Esophagus muscularis mucosa (tissue), 4 donors: ENCODE measurements at regions not wholly inside any gene's neighbourhood (a gene's known extent, or its start where the extent isn't known, plus 50 kb on each side); places are given as distances from the start of the nearest gene placed in this dataset.

ENCODE experiments used
- DNase-seq: peaks from one replicate; pipeline ENCODE4 v3.0.0-alpha.2; 2017; ENCODE audit errors: extremely low spot score
- H3K27ac ChIP-seq, 4 donors: fragments of 200-600 bp; sonication (generic); replicated peaks in 1 of 4; 1 replicate in 3 of 4; 2 replicates in 1 of 4; pipeline ENCODE4 v1.5.1; 2016 to 2019; ENCODE audit warnings: mild to moderate bottlenecking in 1 of 4
- H3K27me3 ChIP-seq, 4 donors: fragments of 200-600 bp; sonication (generic); one replicate each; pipeline versions ENCODE4 v1.5.1 to v1.6.0; 2016 to 2019
- H3K36me3 ChIP-seq, 4 donors: fragments of 200-600 bp; sonication (generic); one replicate each; pipeline ENCODE4 v1.5.1; 2016 to 2019
- H3K4me1 ChIP-seq, 4 donors: fragments of 200-600 bp; sonication (generic); one replicate each; pipeline ENCODE4 v1.5.1; 2016 to 2019
- H3K4me3 ChIP-seq, 4 donors: fragments of 200-600 bp; sonication (generic); 1 replicate in 2 of 4; 2 replicates in 2 of 4; pipeline ENCODE4 v1.5.1; 2016 to 2019; ENCODE audit warnings: mild to moderate bottlenecking in 4 of 4, moderate library complexity in 1 of 4
- H3K9me3 ChIP-seq, 4 donors: fragments of 200-600 bp; sonication (generic); 1 replicate in 3 of 4; 2 replicates in 1 of 4; pipeline ENCODE4 v1.5.1; 2016 to 2019
- CTCF ChIP-seq, 3 experiments: fragments of 200-600 bp in 2 of 3; fragments of 450-650 bp in 1 of 3; sonication (generic) in 2 of 3; IDR thresholded peaks; one replicate each; pipeline ENCODE4 v1.5.1; 2017 to 2019; ENCODE audit warnings: antibody characterized with exemption in 3 of 3, mild to moderate bottlenecking in 2 of 3, moderate library complexity in 1 of 3
- EP300 ChIP-seq: sonication (generic); formaldehyde crosslinking; IDR thresholded peaks from one replicate; pipeline ENCODE4 v1.6.1; 2017; ENCODE audit warnings: antibody characterized with exemption
- POLR2A ChIP-seq: fragments of 450-650 bp; IDR thresholded peaks from one replicate; pipeline ENCODE4 v1.6.1; 2017; ENCODE audit warnings: antibody characterized with exemption, moderate library complexity, mild to moderate bottlenecking, low read depth
- POLR2AphosphoS5 ChIP-seq, 2 donors: sonication (generic); formaldehyde crosslinking; IDR thresholded peaks; one replicate each; pipeline ENCODE4 v1.6.1; 2017; ENCODE audit warnings: antibody characterized with exemption in 2 of 2
- WGBS: methylation state at CpG from one replicate; pipeline ENCODE4 v1.1.5; 2018; 5-methylcytosine and 5-hydroxymethylcytosine counted together
- intact Hi-C: fragments of 100-400 bp; cut with DNase I; formaldehyde crosslinking; loops from one replicate; pipeline ENCODE4 v1.15.1; 2023

- TF ChIP-seq EP300 (no peak), POLR2A (no peak), CTCF (IDR thresholded peaks at IDR 0.05) (no peak), POLR2AphosphoS5 (IDR thresholded peaks at IDR 0.05) (no peak)
- intact Hi-C loops = no loop called here
- no peak for DNase-seq
- Histone ChIP-seq H3K27me3 (peaks cover 0 to 5% (median 0%) of the 10 kb centered on the region in 4 donors), H3K4me1 (no peaks in the 10 kb centered on the region), H3K27ac (no peak overlapping the region), H3K9me3 (no peaks in the 10 kb centered on the region), H3K36me3 (no peaks in the 10 kb centered on the region), H3K4me3 (no peak overlapping the region)
- WGBS = 63% methylated on average over 5 of the region's 5 CpGs
These were observed 362.8 kb upstream of the HS6ST1 start for GRCh38 chr2:128681507-128681906.

- WGBS = 86% methylated on average over 7 of the region's 7 CpGs
These were observed 363.6 kb upstream of the HS6ST1 start for GRCh38 chr2:128682266-128682665.

GRCh38 chr2:128682729-128683284 lies 364.1 kb upstream of the HS6ST1 start:
- H3K9me3 ChIP-seq = no peaks in the 10 kb centered on the region
- no peaks in the 10 kb centered on the region for H3K36me3 ChIP-seq
- no peak for DNase-seq
- H3K27ac ChIP-seq = no peak overlapping the region
- H3K27me3 ChIP-seq = peaks cover 0 to 5% (median 0%) of the 10 kb centered on the region in 4 donors
- no peak for TF ChIP-seq POLR2AphosphoS5 (IDR thresholded peaks at IDR 0.05)
- TF ChIP-seq EP300 = no peak
- no peak for TF ChIP-seq POLR2A
- no peak for TF ChIP-seq CTCF (IDR thresholded peaks at IDR 0.05)
- intact Hi-C loops = no loop called here
- 89% methylated on average over 13 of the region's 13 CpGs for whole genome bisulfite sequencing
- no peaks in the 10 kb centered on the region for H3K4me1 ChIP-seq
- H3K4me3 ChIP-seq = no peak overlapping the region

More at GRCh38 chr2:128682266-128682665, 363.6 kb upstream of the HS6ST1 start:
- DNase-seq = no peak
- no peaks in the 10 kb centered on the region for H3K9me3 ChIP-seq
- H3K27ac ChIP-seq = no peak overlapping the region
- intact Hi-C loops = no loop called here
- H3K27me3 ChIP-seq = peaks cover 0 to 5% (median 0%) of the 10 kb centered on the region in 4 donors
- H3K36me3 ChIP-seq = no peaks in the 10 kb centered on the region
- H3K4me1 ChIP-seq = no peaks in the 10 kb centered on the region
- H3K4me3 ChIP-seq = no peak overlapping the region
- TF ChIP-seq POLR2A (no peak), POLR2AphosphoS5 (IDR thresholded peaks at IDR 0.05) (no peak), EP300 (no peak), CTCF (IDR thresholded peaks at IDR 0.05) (no peak)

- no peaks in the 10 kb centered on the region for H3K4me1 ChIP-seq
- WGBS = 98% methylated on average over 2 of the region's 2 CpGs
- no peak overlapping the region for H3K27ac ChIP-seq
- H3K27me3 ChIP-seq = peaks cover 0 to 5% (median 0%) of the 10 kb centered on the region in 4 donors
- TF ChIP-seq CTCF (IDR thresholded peaks at IDR 0.05) (no peak), EP300 (no peak), POLR2AphosphoS5 (IDR thresholded peaks at IDR 0.05) (no peak), POLR2A (no peak)
- H3K36me3 ChIP-seq = no peaks in the 10 kb centered on the region
- no peaks in the 10 kb centered on the region for H3K9me3 ChIP-seq
- intact Hi-C loops = no loop called here
- DNase-seq = no peak
- no peak overlapping the region for H3K4me3 ChIP-seq
These were observed 365.9 kb upstream of the HS6ST1 start for GRCh38 chr2:128684523-128684922.

GRCh38 chr2:128685841-128686496 lies 367.3 kb upstream of the HS6ST1 start:
- 85% methylated on average over 10 of the region's 10 CpGs for WGBS
- intact Hi-C loops = no loop called here

More at GRCh38 chr2:128685841-128686496, 367.3 kb upstream of the HS6ST1 start:
- H3K27ac ChIP-seq = no peak overlapping the region
- peaks cover 0 to 5% (median 0%) of the 10 kb centered on the region in 4 donors for H3K27me3 ChIP-seq
- DNase-seq = no peak
- no peaks in the 10 kb centered on the region for H3K36me3 ChIP-seq
- no peaks in the 10 kb centered on the region for H3K9me3 ChIP-seq
- no peaks in the 10 kb centered on the region for H3K4me1 ChIP-seq
- no peak overlapping the region for H3K4me3 ChIP-seq
- no peak for TF ChIP-seq POLR2AphosphoS5 (IDR thresholded peaks at IDR 0.05)
- no peak for TF ChIP-seq EP300
- no peak for TF ChIP-seq POLR2A
- TF ChIP-seq CTCF (IDR thresholded peaks at IDR 0.05) = no peak
